ENCODE measurements at regions not wholly inside any gene's neighbourhood (a gene's known extent, or its start where the extent isn't known, plus 50 kb on each side); places are given as distances from the start of the nearest gene placed in this dataset.

GRCh38 chr13:39886336-39886735 is 230.9 kb downstream of the COG6 start:
- H3K36me3 ChIP-seq, result no peaks in the 10 kb centered on the region
- H3K4me3 ChIP-seq, result no peak overlapping the region
- FAIRE-seq (no peak), DNase-seq (no peak), ATAC-seq (no peak)
- intact Hi-C loops (cut with DNase I), result no loop called here
- TF ChIP-seq, protein P1, sequence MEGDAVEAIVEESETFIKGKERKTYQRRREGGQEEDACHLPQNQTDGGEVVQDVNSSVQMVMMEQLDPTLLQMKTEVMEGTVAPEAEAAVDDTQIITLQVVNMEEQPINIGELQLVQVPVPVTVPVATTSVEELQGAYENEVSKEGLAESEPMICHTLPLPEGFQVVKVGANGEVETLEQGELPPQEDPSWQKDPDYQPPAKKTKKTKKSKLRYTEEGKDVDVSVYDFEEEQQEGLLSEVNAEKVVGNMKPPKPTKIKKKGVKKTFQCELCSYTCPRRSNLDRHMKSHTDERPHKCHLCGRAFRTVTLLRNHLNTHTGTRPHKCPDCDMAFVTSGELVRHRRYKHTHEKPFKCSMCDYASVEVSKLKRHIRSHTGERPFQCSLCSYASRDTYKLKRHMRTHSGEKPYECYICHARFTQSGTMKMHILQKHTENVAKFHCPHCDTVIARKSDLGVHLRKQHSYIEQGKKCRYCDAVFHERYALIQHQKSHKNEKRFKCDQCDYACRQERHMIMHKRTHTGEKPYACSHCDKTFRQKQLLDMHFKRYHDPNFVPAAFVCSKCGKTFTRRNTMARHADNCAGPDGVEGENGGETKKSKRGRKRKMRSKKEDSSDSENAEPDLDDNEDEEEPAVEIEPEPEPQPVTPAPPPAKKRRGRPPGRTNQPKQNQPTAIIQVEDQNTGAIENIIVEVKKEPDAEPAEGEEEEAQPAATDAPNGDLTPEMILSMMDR (IDR thresholded peaks at IDR 0.05), result no peak
- H3K27ac ChIP-seq, result no peak overlapping the region
- H3K9me3 ChIP-seq, result no peaks in the 10 kb centered on the region
- no peaks in the 10 kb centered on the region for H3K27me3 ChIP-seq
- H3K4me1 ChIP-seq, result no peaks in the 10 kb centered on the region

- intact Hi-C loops (cut with DNase I), result no loop called here
- WGBS, 2 donors, result 52 to 75% methylated on average over 2 of the region's 2 CpGs
- Histone ChIP-seq H3K9me3 (no peaks in the 10 kb centered on the region), H3K27ac (no peak overlapping the region), H3K36me3 (no peaks in the 10 kb centered on the region), H3K4me1 (no peaks in the 10 kb centered on the region), H3K27me3 (no peaks in the 10 kb centered on the region), H3K4me3 (no peak overlapping the region)
- TF ChIP-seq, protein P1 (IDR thresholded peaks at IDR 0.05), result no peak
- FAIRE-seq (no peak), DNase-seq (no peak), ATAC-seq (no peak)
These were observed 231.9 kb downstream of the COG6 start for GRCh38 chr13:39887387-39887786.

DNA sequence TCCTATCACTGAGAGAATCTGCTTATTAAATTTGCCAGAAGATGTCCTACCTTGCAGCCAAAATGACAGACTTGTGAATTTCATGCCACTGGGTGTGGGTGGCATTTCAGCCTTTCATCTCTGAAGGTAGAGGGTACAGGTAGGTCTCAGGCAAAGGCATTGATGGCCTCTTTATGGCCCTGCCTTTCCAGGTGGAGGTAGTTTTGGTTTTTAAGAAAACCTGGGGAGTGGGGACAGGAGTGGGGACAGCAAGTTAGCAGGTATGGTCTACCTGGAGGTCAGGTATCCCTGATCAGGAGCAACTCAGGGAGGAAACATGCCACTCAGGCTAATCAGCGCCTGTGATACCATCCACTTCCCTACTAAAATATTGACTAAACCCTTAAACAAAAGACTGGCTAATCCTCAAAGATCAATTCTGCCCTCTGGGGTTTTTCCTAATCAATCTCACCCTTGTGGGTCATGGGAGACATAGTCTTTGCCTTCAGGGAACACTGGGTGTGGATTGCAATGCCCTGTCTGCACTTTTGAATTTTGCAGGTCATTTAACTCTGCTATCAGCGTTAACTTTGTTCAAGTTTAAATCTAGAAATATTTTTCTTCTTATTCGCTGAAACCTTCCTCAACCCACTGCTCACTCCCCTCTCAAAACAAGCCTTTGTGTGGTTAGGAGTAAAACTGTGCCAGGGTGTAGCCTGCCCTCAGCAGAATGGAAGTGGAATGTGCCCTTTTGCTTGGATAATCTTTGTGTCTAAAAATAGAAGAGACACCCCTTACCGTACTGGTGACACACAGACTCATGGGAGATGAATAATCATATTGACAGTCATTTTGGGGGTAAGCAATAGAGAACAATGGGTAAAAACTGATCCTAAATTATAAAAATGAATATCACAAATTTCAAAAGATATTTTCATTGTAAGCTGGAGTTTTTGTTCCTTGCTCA is 233.7 kb downstream of the COG6 start:
- 54 to 65% methylated on average over 4 of the region's 4 CpGs for WGBS, 2 donors
- TF ChIP-seq, protein P1 (IDR thresholded peaks at IDR 0.05), result no peak
- intact Hi-C loops (cut with DNase I), result no loop called here
- FAIRE-seq, result no peak
- no peak for DNase-seq
- Histone ChIP-seq H3K4me1 (no peaks in the 10 kb centered on the region), H3K27ac (no peak overlapping the region), H3K27me3 (no peaks in the 10 kb centered on the region), H3K4me3 (no peak overlapping the region), H3K36me3 (no peaks in the 10 kb centered on the region), H3K9me3 (no peaks in the 10 kb centered on the region)
- peak in 1 of 4 donors; percentile 23 for ATAC-seq

DNA sequence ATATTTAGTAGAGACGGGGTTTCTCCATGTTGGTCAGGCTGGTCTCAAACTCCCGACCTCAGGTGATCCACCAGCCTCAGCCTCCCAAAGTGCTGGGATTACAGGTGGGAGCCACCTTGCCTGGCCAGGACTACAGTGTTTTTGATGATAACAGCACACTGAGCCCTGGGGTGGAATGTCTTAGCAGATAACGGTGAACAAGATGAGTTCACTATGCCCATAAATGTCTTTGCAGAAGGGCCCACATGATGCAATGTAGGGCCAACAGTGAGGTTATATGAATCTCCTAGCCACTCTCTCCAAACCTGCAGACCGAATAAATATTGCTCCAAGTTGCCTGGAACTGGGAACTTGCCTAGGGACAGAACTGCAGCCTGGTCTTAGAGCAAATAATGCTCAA is 235.1 kb downstream of the COG6 start:
- WGBS, 2 donors, result 72 to 86% methylated on average over 4 of the region's 4 CpGs

More for the DNA sequence above, 235.1 kb downstream of the COG6 start:
- Histone ChIP-seq H3K4me3 (no peak overlapping the region), H3K9me3 (no peaks in the 10 kb centered on the region), H3K36me3 (no peaks in the 10 kb centered on the region), H3K27ac (no peak overlapping the region), H3K27me3 (no peaks in the 10 kb centered on the region), H3K4me1 (no peaks in the 10 kb centered on the region)
- intact Hi-C loops (cut with DNase I), result no loop called here
- ATAC-seq (no peak), FAIRE-seq (no peak), DNase-seq (no peak)
- TF ChIP-seq, protein P1 (IDR thresholded peaks at IDR 0.05), result no peak

Measured in pancreas (tissue), 10 donors.